Ishikawa (cell line): ENCODE measurements at regions not wholly inside any gene's neighbourhood (a gene's known extent, or its start where the extent isn't known, plus 50 kb on each side); places are given as distances from the start of the nearest gene placed in this dataset.

Source experiments
- CEBPB ChIP-seq: IDR thresholded peaks from 2 replicates; pipeline ENCODE4 v1.6.1; 2012
- CREB1 ChIP-seq: IDR thresholded peaks from 2 replicates; pipeline ENCODE4 v1.6.1; 2012; ENCODE audit warnings: low read depth
- EGR1 ChIP-seq: IDR thresholded peaks from 2 replicates; pipeline ENCODE4 v1.6.1; 2012
- EP300 ChIP-seq: IDR thresholded peaks from 2 replicates; pipeline ENCODE4 v1.6.1; 2012; ENCODE audit warnings: borderline replicate concordance
- FOXM1 ChIP-seq: IDR thresholded peaks from 2 replicates; pipeline ENCODE4 v1.6.1; 2012; ENCODE audit warnings: low read depth, borderline replicate concordance
- NFIC ChIP-seq: IDR thresholded peaks from 2 replicates; pipeline ENCODE4 v1.6.1; 2012
- RAD21 ChIP-seq: IDR thresholded peaks from 2 replicates; pipeline ENCODE4 v1.6.1; 2012; ENCODE audit warnings: low read depth
- REST ChIP-seq: IDR thresholded peaks from 2 replicates; pipeline ENCODE4 v1.6.1; 2012; ENCODE audit warnings: low read depth, mild to moderate bottlenecking
- TAF1 ChIP-seq: IDR thresholded peaks from 2 replicates; pipeline ENCODE4 v1.6.1; 2012; ENCODE audit warnings: low read depth, mild to moderate bottlenecking
- TCF12 ChIP-seq: IDR thresholded peaks from 2 replicates; pipeline ENCODE4 v1.6.1; 2012; ENCODE audit warnings: low read depth
- TEAD4 ChIP-seq: IDR thresholded peaks from 2 replicates; pipeline ENCODE4 v1.6.1; 2012
- YY1 ChIP-seq: IDR thresholded peaks from 2 replicates; pipeline ENCODE4 v1.6.1; 2012; ENCODE audit warnings: low read depth
- ZBTB7A ChIP-seq: IDR thresholded peaks from 2 replicates; pipeline ENCODE4 v1.6.1; 2012; ENCODE audit warnings: low read depth
- TF ChIP-seq, protein P1 (sequence below): IDR thresholded peaks from 2 replicates; pipeline ENCODE4 v1.6.1; 2012
- TF ChIP-seq, protein P2 (sequence below): IDR thresholded peaks from 2 replicates; pipeline ENCODE4 v1.6.1; 2012

DNA sequence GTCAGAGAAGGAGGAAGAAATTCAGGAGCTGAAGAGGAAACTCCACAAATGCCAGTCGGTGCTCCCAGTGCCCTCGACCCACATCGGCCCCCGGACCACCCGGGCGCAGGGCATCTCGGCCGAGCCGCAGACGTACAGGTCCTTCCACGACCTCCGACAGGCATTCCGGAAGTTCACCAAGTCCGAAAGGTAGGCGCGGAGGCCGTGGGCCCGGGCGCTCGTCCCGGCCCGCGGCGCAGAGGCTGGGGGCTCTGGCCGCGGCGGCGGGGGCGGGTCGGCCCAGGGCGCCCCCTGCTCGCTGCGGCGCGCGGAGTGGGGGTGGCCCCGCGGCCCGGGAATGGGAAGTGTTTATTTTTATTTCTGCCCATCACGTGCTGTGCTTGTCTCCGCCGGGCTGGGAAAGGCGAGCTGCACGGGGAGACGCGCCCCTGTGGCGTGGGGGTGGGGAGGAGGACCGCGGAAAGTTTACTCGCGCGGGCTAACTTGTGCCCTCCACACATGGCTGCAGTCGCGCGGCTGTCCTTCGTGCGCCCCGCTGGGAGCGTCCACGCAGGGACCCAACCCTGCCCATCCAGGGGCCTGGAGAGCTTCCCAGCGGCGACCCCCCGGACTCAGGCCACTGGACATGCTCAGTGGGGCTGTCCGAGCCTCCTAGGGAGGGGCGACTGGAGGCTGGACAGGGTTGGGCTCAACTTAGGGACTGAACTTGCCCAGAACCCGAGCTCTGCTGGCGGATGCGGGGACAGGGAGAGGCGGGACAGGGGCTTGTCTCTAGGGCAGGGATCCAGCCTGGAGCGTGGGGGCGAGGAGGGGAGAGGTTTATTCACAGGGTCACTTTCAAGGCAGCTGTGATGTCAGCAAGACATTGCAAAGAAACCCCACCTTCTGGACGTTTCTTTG is 82.6 kb upstream of the PRKG1 start:
- TF ChIP-seq TAF1, result no peak
- TF ChIP-seq, protein P1, sequence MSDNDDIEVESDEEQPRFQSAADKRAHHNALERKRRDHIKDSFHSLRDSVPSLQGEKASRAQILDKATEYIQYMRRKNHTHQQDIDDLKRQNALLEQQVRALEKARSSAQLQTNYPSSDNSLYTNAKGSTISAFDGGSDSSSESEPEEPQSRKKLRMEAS, result peak; percentile 28; the same call in 1 of the 2 replicates
- peak; percentile 7; the same call in 1 of the 2 replicates for TF ChIP-seq ZBTB7A
- TF ChIP-seq, protein P2, sequence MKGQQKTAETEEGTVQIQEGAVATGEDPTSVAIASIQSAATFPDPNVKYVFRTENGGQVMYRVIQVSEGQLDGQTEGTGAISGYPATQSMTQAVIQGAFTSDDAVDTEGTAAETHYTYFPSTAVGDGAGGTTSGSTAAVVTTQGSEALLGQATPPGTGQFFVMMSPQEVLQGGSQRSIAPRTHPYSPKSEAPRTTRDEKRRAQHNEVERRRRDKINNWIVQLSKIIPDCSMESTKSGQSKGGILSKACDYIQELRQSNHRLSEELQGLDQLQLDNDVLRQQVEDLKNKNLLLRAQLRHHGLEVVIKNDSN, result peak; percentile 57; the same call in 1 of the 2 replicates
- TF ChIP-seq YY1, result no peak
- TF ChIP-seq EGR1, result no peak
- no peak for TF ChIP-seq EP300
- TF ChIP-seq NFIC, result no peak

DNA sequence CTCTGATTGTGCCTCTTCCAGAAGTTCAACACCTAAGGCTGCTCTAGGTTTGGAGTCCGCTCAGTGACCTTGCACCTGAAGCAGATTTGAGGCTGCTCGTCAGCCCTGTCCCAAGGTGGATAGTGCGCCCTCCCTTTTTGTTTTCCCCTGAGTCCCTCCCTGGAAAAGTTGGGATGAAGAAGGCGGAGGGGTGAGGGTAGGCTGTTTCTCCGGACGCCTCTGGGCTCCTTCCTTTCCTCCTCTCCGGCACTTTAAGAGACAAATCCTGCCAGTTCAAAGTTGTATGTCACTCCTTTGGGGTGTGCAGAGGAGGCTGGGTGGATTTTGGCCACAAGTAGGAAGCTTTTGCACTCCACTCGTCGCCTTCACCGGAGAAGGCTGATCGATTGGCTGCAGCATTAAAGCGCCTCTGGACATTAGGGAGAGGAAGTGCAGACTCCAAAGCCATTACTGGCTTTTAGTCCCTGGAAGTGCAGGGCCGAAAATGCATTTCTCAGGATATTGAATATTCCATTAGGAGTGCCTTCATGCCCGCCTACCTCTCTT is 81.9 kb upstream of the PRKG1 start:
- TF ChIP-seq REST, result no peak
- TF ChIP-seq, protein P2, result no peak
- no peak for TF ChIP-seq EGR1
- no peak for TF ChIP-seq FOXM1
- no peak for TF ChIP-seq EP300
- no peak for TF ChIP-seq CEBPB
- TF ChIP-seq NFIC, result no peak
- TF ChIP-seq, protein P1, result no peak
- TF ChIP-seq TCF12, result no peak
- TF ChIP-seq ZBTB7A, result no peak
- no peak for TF ChIP-seq RAD21
- no peak for TF ChIP-seq YY1
- TF ChIP-seq TEAD4, result no peak
- no peak for TF ChIP-seq CREB1

DNA sequence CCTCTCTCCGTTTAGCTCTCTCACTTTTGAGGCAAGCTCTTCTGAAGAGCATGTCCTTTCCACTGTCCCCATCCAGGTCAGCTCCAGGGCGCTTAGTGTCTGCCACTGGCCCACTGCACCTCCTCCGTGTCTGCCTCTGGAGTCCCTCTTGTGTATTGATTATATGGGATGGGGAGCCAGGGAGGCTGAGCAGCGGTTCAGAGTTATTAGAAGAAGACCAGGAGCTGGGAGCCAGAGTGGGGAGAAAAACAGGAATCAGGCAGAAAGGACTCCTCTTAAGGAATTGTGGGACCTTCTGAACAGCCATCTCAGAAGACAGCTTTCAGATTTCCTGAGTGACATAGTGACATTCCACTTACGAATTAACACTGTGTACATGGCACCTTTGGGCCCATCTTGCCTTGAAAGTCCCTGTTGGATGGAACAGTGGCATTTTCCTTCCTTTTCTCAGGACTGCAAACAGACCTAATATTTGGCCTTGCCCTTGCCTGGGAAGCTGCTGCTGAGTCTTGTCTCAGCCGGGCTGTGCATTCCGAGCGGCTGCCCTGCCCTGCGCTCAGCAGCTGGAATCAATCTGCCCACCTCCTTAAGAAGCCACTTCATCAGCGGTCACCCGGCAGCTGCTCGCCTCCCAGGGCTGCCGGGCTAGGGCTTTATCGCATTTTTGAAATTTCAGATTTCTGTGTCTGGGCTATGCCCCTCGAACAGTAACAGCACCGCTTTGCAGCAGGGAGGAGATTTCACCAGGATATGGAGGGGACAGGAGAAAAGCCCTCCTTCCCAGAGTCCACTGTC is 81.1 kb upstream of the PRKG1 start:
- no peak for TF ChIP-seq ZBTB7A
- no peak for TF ChIP-seq TCF12
- TF ChIP-seq, protein P1, result no peak

GRCh38 chr10:50993771-50994251 is 80.5 kb upstream of the PRKG1 start:
- TF ChIP-seq, protein P1, result no peak
- TF ChIP-seq ZBTB7A (no peak), CEBPB (no peak), REST (no peak), YY1 (no peak), TCF12 (no peak), EGR1 (no peak), CREB1 (no peak), TEAD4 (no peak), NFIC (no peak), RAD21 (no peak), FOXM1 (no peak), TAF1 (no peak)

DNA sequence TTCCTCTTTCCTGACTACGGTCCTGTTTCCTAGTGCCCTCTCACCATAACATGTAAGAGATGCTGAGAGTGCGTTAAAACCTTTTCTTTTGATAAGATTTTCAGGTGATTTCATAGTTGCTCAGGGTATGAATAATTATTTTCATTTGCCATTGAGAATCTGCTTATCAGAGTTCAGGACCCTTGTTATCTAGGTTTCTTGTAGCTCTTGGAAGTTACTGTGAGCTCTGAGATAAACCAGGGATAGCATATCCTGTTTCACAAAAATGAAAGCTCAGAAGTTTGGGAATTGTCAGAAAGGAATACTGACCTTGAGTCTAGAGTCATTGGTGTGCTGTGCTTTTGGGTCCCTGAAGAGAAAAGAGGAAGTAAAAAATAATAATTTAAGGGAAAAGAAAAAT is 76.8 kb upstream of the PRKG1 start:
- no peak for TF ChIP-seq TAF1
- no peak for TF ChIP-seq TEAD4
- TF ChIP-seq, protein P2, result no peak
- TF ChIP-seq YY1, result no peak
- TF ChIP-seq, protein P1, result no peak
- TF ChIP-seq EGR1, result no peak
- no peak for TF ChIP-seq TCF12
- TF ChIP-seq REST, result no peak
- no peak for TF ChIP-seq FOXM1
- no peak for TF ChIP-seq RAD21
- TF ChIP-seq ZBTB7A, result no peak
- no peak for TF ChIP-seq EP300
- no peak for TF ChIP-seq NFIC
- no peak for TF ChIP-seq CREB1
